CD4-positive, alpha-beta T cell (primary cell): ENCODE measurements at regions not wholly inside any gene's neighbourhood (a gene's known extent, or its start where the extent isn't known, plus 50 kb on each side); places are given as distances from the start of the nearest gene placed in this dataset.

Experiments
- ATAC-seq: fragments of 200-7000 bp; cut with Tn5 transposase; one replicate; pipeline ENCODE4 v1.10.0; 2022; ENCODE audit warnings: mild to moderate bottlenecking; ENCODE audit not compliant: poor library complexity
- CTCF ChIA-PET: fragments of 350-600 bp; sonication (Branson Sonifier 250); formaldehyde crosslinking; loops from one replicate; lab custom pipeline; 2021; ENCODE audit warnings: antibody characterized with exemption, inconsistent platforms; lab: Charles Lee
- POLR2A ChIA-PET: fragments of 350-600 bp; sonication (Branson Sonifier 250); formaldehyde crosslinking; loops from one replicate; lab custom pipeline; 2021; ENCODE audit warnings: antibody characterized with exemption, inconsistent platforms; lab: Charles Lee
- DNase-seq, 14 experiments: peaks; one replicate each; pipeline ENCODE4 v3.0.0-alpha.2; 2013 to 2020; ENCODE audit warnings: mixed read lengths in 2 of 14
- H3K27ac ChIP-seq, 2 donors: one replicate each; pipeline versions ENCODE4 v1.5.1 to v1.7.0; 2013; ENCODE audit warnings: low read length in 2 of 2, low read depth in 1 of 2, mild to moderate bottlenecking in 1 of 2
- H3K27me3 ChIP-seq, 2 experiments: 1 replicate in 1 of 2; 2 replicates in 1 of 2; pipeline versions ENCODE4 v1.6.1 to v1.7.0; 2013; ENCODE audit warnings: low read length in 2 of 2, control low read depth in 1 of 2, mild to moderate bottlenecking in 1 of 2, moderate library complexity in 1 of 2; ENCODE audit not compliant: insufficient read depth in 2 of 2, control insufficient read depth in 1 of 2
- H3K36me3 ChIP-seq: one replicate; pipeline ENCODE4 v1.6.1; 2013; ENCODE audit warnings: low read length, control low read depth; ENCODE audit not compliant: insufficient read depth
- H3K4me1 ChIP-seq: one replicate; pipeline ENCODE4 v1.6.1; 2013; ENCODE audit warnings: low read length, control low read depth; ENCODE audit not compliant: insufficient read depth
- H3K4me3 ChIP-seq: one replicate; pipeline ENCODE4 v1.5.1; 2013; ENCODE audit warnings: mild to moderate bottlenecking, low read length, moderate library complexity
- H3K9me3 ChIP-seq, 2 experiments: 1 replicate in 1 of 2; 2 replicates in 1 of 2; pipeline versions ENCODE4 v1.6.1 to v1.7.0; 2013; ENCODE audit warnings: low read length in 2 of 2, mild to moderate bottlenecking in 2 of 2, control low read depth in 1 of 2, moderate library complexity in 1 of 2; ENCODE audit not compliant: control insufficient read depth in 1 of 2, insufficient read depth in 1 of 2
- H3K27ac Mint-ChIP-seq: one replicate; pipeline ENCODE4 v1.8.0; 2020; ENCODE audit warnings: mixed read lengths
- H3K27me3 Mint-ChIP-seq: one replicate; pipeline ENCODE4 v1.8.0; 2021; ENCODE audit warnings: mixed read lengths
- H3K36me3 Mint-ChIP-seq: one replicate; pipeline ENCODE4 v1.8.0; 2021; ENCODE audit warnings: low read depth, mixed read lengths
- H3K4me1 Mint-ChIP-seq: one replicate; pipeline ENCODE4 v1.8.0; 2021; ENCODE audit warnings: low read depth, mixed read lengths
- H3K4me3 Mint-ChIP-seq: one replicate; pipeline ENCODE4 v1.8.0; 2020; ENCODE audit warnings: mild to moderate bottlenecking, mixed read lengths
- H3K9me3 Mint-ChIP-seq: one replicate; pipeline ENCODE4 v1.8.0; 2020; ENCODE audit warnings: mixed read lengths
- CTCF ChIP-seq: fragments of 200-600 bp; IDR thresholded peaks from one replicate; pipeline ENCODE4 v1.8.0; 2022; ENCODE audit warnings: antibody characterized with exemption, mild to moderate bottlenecking
- intact Hi-C, 2 experiments: fragments of 100-400 bp; cut with DNase I in 1 of 2; cut with micrococcal nuclease in 1 of 2; formaldehyde crosslinking; loops; one replicate each; pipeline versions ENCODE4 v1.15.1 to v1.9.0; 2023 to 2025; cut with DNase I, micrococcal nuclease

GRCh38 chr1:38097284-38097898, 50.8 kb upstream of the POU3F1 start:
- H3K27me3 Mint-ChIP-seq, result peaks cover 28% of the 10 kb centered on the region
- H3K4me3 Mint-ChIP-seq, result no peak overlapping the region
- Histone ChIP-seq H3K27ac (no peak overlapping the region), H3K4me3 (no peak overlapping the region), H3K9me3 (no peaks in the 10 kb centered on the region), H3K4me1 (no peaks in the 10 kb centered on the region), H3K27me3 (peaks cover 3 to 7% of the 10 kb centered on the region in 2 experiments), H3K36me3 (no peaks in the 10 kb centered on the region)
- intact Hi-C loops, result no loop called here
- H3K36me3 Mint-ChIP-seq, result no peaks in the 10 kb centered on the region
- ChIA-PET CTCF (no interaction called here), POLR2A (no interaction called here)
- ATAC-seq, result no peak
- no peaks in the 10 kb centered on the region for H3K4me1 Mint-ChIP-seq
- DNase-seq, result no peak
- TF ChIP-seq CTCF, result no peak
- no peaks in the 10 kb centered on the region for H3K9me3 Mint-ChIP-seq
- H3K27ac Mint-ChIP-seq, result no peak overlapping the region
